Activated T-cell treated with anti-CD3 and anti-CD28 coated beads, Interleukin-2, amount 50 U/mL, for 72 hours (primary cell): ENCODE measurements at regions not wholly inside any gene's neighbourhood (a gene's known extent, or its start where the extent isn't known, plus 50 kb on each side); places are given as distances from the start of the nearest gene placed in this dataset.

Experiments used
- ATAC-seq, 2 donors: fragments of 150-1000 bp; cut with Tn5 transposase; replicated peaks in 1 of 2; 2 replicates each; pipeline ENCODE4 v1.10.0; 2021; ENCODE audit warnings: moderate library complexity in 2 of 2, mild to moderate bottlenecking in 1 of 2
- DNase-seq, 2 donors: peaks; one replicate each; pipeline ENCODE4 v3.0.0; 2021 to 2022; ENCODE audit warnings: mixed read lengths in 1 of 2
- H3K27ac Mint-ChIP-seq: one replicate; pipeline ENCODE4 v1.8.0; 2022; ENCODE audit warnings: mild to moderate bottlenecking, moderate library complexity, mixed read lengths
- H3K27me3 Mint-ChIP-seq: one replicate; pipeline ENCODE4 v1.8.0; 2022; ENCODE audit warnings: low read depth, mixed read lengths
- H3K36me3 Mint-ChIP-seq, 2 donors: one replicate each; pipeline ENCODE4 v1.8.0; 2022; ENCODE audit warnings: mixed read lengths in 2 of 2, mild to moderate bottlenecking in 1 of 2; ENCODE audit not compliant: insufficient read depth in 2 of 2
- H3K4me1 Mint-ChIP-seq: one replicate; pipeline ENCODE4 v1.8.0; 2022; ENCODE audit warnings: low read depth, mixed read lengths
- H3K4me3 Mint-ChIP-seq, 2 donors: one replicate each; pipeline ENCODE4 v1.8.0; 2022; ENCODE audit warnings: mild to moderate bottlenecking in 2 of 2, mixed read lengths in 2 of 2, moderate library complexity in 2 of 2
- H3K9me3 Mint-ChIP-seq, 2 donors: one replicate each; pipeline ENCODE4 v1.8.0; 2022; ENCODE audit warnings: mixed read lengths in 2 of 2

GRCh38 chr3:67884345-67884744 is 229.9 kb upstream of the SUCLG2 start:
- Mint-ChIP-seq H3K9me3 (peaks cover under 1 to 7% of the 10 kb centered on the region in 2 donors), H3K27me3 (no peaks in the 10 kb centered on the region), H3K4me3 (no peak overlapping the region), H3K27ac (no peak overlapping the region), H3K36me3 (peaks cover 3 to 4% of the 10 kb centered on the region in 2 donors), H3K4me1 (no peaks in the 10 kb centered on the region)
- ATAC-seq (no peak), DNase-seq (no peak)

- Mint-ChIP-seq H3K27ac (no peak overlapping the region), H3K36me3 (peaks cover 3 to 4% of the 10 kb centered on the region in 2 donors), H3K27me3 (no peaks in the 10 kb centered on the region), H3K4me3 (no peak overlapping the region), H3K9me3 (peaks cover 0 to 7% of the 10 kb centered on the region in 2 donors), H3K4me1 (no peaks in the 10 kb centered on the region)
- DNase-seq (no peak), ATAC-seq (no peak)
Measured at GRCh38 chr3:67883766-67884165, 229.4 kb upstream of the SUCLG2 start.

- Mint-ChIP-seq H3K27ac (no peak overlapping the region), H3K36me3 (peaks cover 0 to 3% of the 10 kb centered on the region in 2 donors), H3K4me3 (no peak overlapping the region), H3K4me1 (no peaks in the 10 kb centered on the region), H3K9me3 (peaks cover 0 to 3% of the 10 kb centered on the region in 2 donors), H3K27me3 (no peaks in the 10 kb centered on the region)
- ATAC-seq (no peak), DNase-seq (no peak)
Measured at GRCh38 chr3:67882981-67883380, 228.6 kb upstream of the SUCLG2 start.

- no peak for DNase-seq
- Mint-ChIP-seq H3K9me3 (peaks cover 0 to 2% of the 10 kb centered on the region in 2 donors), H3K4me1 (no peaks in the 10 kb centered on the region), H3K27ac (no peak overlapping the region), H3K4me3 (no peak overlapping the region), H3K36me3 (no peaks in the 10 kb centered on the region), H3K27me3 (no peaks in the 10 kb centered on the region)
- no peak for ATAC-seq
Measured at GRCh38 chr3:67876261-67876660, 221.8 kb upstream of the SUCLG2 start.

GRCh38 chr3:67875858-67876257 is 221.4 kb upstream of the SUCLG2 start:
- Mint-ChIP-seq H3K36me3 (no peaks in the 10 kb centered on the region), H3K9me3 (peaks cover 0 to 2% of the 10 kb centered on the region in 2 donors), H3K4me3 (no peak overlapping the region), H3K27ac (no peak overlapping the region), H3K27me3 (no peaks in the 10 kb centered on the region), H3K4me1 (no peaks in the 10 kb centered on the region)
- no peak for DNase-seq
- ATAC-seq, result no peak

GRCh38 chr3:67875338-67875737 is 220.9 kb upstream of the SUCLG2 start:
- DNase-seq, result no peak
- H3K27ac Mint-ChIP-seq, result no peak overlapping the region
- H3K9me3 Mint-ChIP-seq, result peaks cover 0 to 2% of the 10 kb centered on the region in 2 donors
- H3K27me3 Mint-ChIP-seq, result no peaks in the 10 kb centered on the region
- H3K4me3 Mint-ChIP-seq, result no peak overlapping the region
- no peak for ATAC-seq
- H3K36me3 Mint-ChIP-seq, result no peaks in the 10 kb centered on the region
- no peaks in the 10 kb centered on the region for H3K4me1 Mint-ChIP-seq

GRCh38 chr3:67870477-67870876 is 216.1 kb upstream of the SUCLG2 start:
- ATAC-seq, result no peak
- Mint-ChIP-seq H3K4me3 (no peak overlapping the region), H3K4me1 (no peaks in the 10 kb centered on the region), H3K9me3 (peaks cover 0 to 1% of the 10 kb centered on the region in 2 donors), H3K27ac (peak overlapping the region; percentile 50), H3K36me3 (no peaks in the 10 kb centered on the region), H3K27me3 (no peaks in the 10 kb centered on the region)
- no peak for DNase-seq

GRCh38 chr3:67866571-67866970 is 212.2 kb upstream of the SUCLG2 start:
- DNase-seq (no peak), ATAC-seq (no peak)
- H3K9me3 Mint-ChIP-seq, result peaks cover 0 to 1% of the 10 kb centered on the region in 2 donors
- H3K27me3 Mint-ChIP-seq, result no peaks in the 10 kb centered on the region
- H3K36me3 Mint-ChIP-seq, result no peaks in the 10 kb centered on the region
- H3K4me3 Mint-ChIP-seq, result no peak overlapping the region
- no peaks in the 10 kb centered on the region for H3K4me1 Mint-ChIP-seq
- H3K27ac Mint-ChIP-seq, result no peak overlapping the region

GRCh38 chr3:67864587-67865183 is 210.3 kb upstream of the SUCLG2 start:
- Mint-ChIP-seq H3K4me3 (no peak overlapping the region), H3K27ac (no peak overlapping the region), H3K27me3 (no peaks in the 10 kb centered on the region), H3K36me3 (no peaks in the 10 kb centered on the region), H3K4me1 (no peaks in the 10 kb centered on the region), H3K9me3 (peaks cover 0 to 1% of the 10 kb centered on the region in 2 donors)
- DNase-seq, result no peak
- no peak for ATAC-seq

- ATAC-seq, result no peak
- H3K36me3 Mint-ChIP-seq, result no peaks in the 10 kb centered on the region
- H3K4me3 Mint-ChIP-seq, result no peak overlapping the region
- H3K4me1 Mint-ChIP-seq, result peaks cover 2% of the 10 kb centered on the region
- no peak for DNase-seq
- H3K27ac Mint-ChIP-seq, result no peak overlapping the region
- H3K9me3 Mint-ChIP-seq, result peaks cover 0 to 1% of the 10 kb centered on the region in 2 donors
- no peaks in the 10 kb centered on the region for H3K27me3 Mint-ChIP-seq
Measured at GRCh38 chr3:67863869-67864268, 209.5 kb upstream of the SUCLG2 start.

- no peaks in the 10 kb centered on the region for H3K9me3 Mint-ChIP-seq
- H3K4me1 Mint-ChIP-seq, result peaks cover 10% of the 10 kb centered on the region
- DNase-seq, result no peak
- no peaks in the 10 kb centered on the region for H3K27me3 Mint-ChIP-seq
- no peak for ATAC-seq
- no peak overlapping the region for H3K27ac Mint-ChIP-seq
- H3K4me3 Mint-ChIP-seq, result no peak overlapping the region
- H3K36me3 Mint-ChIP-seq, result no peaks in the 10 kb centered on the region
Measured at GRCh38 chr3:67860429-67860828, 206.0 kb upstream of the SUCLG2 start.

- Mint-ChIP-seq H3K4me1 (peaks cover 10% of the 10 kb centered on the region), H3K36me3 (no peaks in the 10 kb centered on the region), H3K27ac (no peak overlapping the region), H3K4me3 (no peak overlapping the region), H3K9me3 (no peaks in the 10 kb centered on the region), H3K27me3 (no peaks in the 10 kb centered on the region)
- DNase-seq, result no peak
- no peak for ATAC-seq
Measured at GRCh38 chr3:67858492-67858891, 204.1 kb upstream of the SUCLG2 start.

GRCh38 chr3:67856718-67857117 is 202.3 kb upstream of the SUCLG2 start:
- Mint-ChIP-seq H3K4me3 (no peak overlapping the region), H3K27ac (no peak overlapping the region), H3K9me3 (peaks cover 0 to 1% of the 10 kb centered on the region in 2 donors), H3K4me1 (peaks cover 10% of the 10 kb centered on the region), H3K27me3 (no peaks in the 10 kb centered on the region), H3K36me3 (no peaks in the 10 kb centered on the region)
- no peak for DNase-seq
- ATAC-seq, result no peak

GRCh38 chr3:67854663-67855062 is 200.3 kb upstream of the SUCLG2 start:
- no peak for DNase-seq
- peaks cover 0 to 1% of the 10 kb centered on the region in 2 donors for H3K9me3 Mint-ChIP-seq
- H3K4me1 Mint-ChIP-seq, result peaks cover 10% of the 10 kb centered on the region
- H3K36me3 Mint-ChIP-seq, result no peaks in the 10 kb centered on the region
- H3K27ac Mint-ChIP-seq, result no peak overlapping the region
- no peak for ATAC-seq
- H3K4me3 Mint-ChIP-seq, result no peak overlapping the region
- H3K27me3 Mint-ChIP-seq, result no peaks in the 10 kb centered on the region
